ENCODE measurements at regions not wholly inside any gene's neighbourhood (a gene's known extent, or its start where the extent isn't known, plus 50 kb on each side); places are given as distances from the start of the nearest gene placed in this dataset.

- TF ChIP-seq CTCF (IDR thresholded peaks at IDR 0.05; ENCODE audit: insufficient read depth, low read depth, low read length): no peak
- no peak for TF ChIP-seq EZH2 (IDR thresholded peaks at IDR 0.05; ENCODE audit: insufficient read depth, low read length)
Observed at GRCh38 chr7:42833411-42833810, 78.5 kb downstream of the C7orf25 start.

Data from astrocyte (in vitro differentiated cells and primary cell).